ENCODE measurements at regions not wholly inside any gene's neighbourhood (a gene's known extent, or its start where the extent isn't known, plus 50 kb on each side); places are given as distances from the start of the nearest gene placed in this dataset.
"Not testable (repeated sequence)": the region's sequence is repeated elsewhere in the genome, so short reads cannot be mapped to it uniquely, and the experiment has no call there.

DNA sequence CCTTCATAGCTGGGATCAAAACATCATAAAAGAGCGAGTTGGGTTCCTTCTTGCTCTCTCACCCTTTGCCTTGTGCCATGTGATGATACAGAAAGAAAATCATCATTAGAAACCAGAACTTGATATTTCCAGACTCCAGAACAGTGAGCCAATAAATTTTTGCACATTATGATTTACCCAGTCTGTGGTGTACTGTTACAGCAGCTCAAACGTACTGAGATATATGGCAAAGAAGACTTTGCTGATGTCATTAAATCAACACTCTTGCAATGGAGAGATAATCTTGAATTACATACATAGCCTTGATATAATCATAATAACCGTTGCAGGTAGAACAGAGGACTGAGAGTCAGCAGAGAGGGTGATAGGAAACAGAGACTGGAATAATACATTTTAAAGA, 1271.6 kb downstream of the CDH12 start:
- H3K4me1 ChIP-seq (ENCODE audit: low read length): no peaks in the 10 kb centered on the region
- H3K79me2 ChIP-seq (ENCODE audit: low read length): no peaks in the 10 kb centered on the region
- H3K27me3 ChIP-seq (ENCODE audit: low read depth, low read length): no peaks in the 10 kb centered on the region
- no peak overlapping the region for H3K9ac ChIP-seq (ENCODE audit: low read length)
- H3K4me3 ChIP-seq (ENCODE audit: low read length): no peak overlapping the region
- no peaks in the 10 kb centered on the region for H4K20me1 ChIP-seq (ENCODE audit: insufficient read depth, low read length)
- no peak overlapping the region for H3K4me2 ChIP-seq (ENCODE audit: low read length)
- H2AFZ ChIP-seq (ENCODE audit: low read depth, low read length): no peak overlapping the region
- TF ChIP-seq, protein P1, sequence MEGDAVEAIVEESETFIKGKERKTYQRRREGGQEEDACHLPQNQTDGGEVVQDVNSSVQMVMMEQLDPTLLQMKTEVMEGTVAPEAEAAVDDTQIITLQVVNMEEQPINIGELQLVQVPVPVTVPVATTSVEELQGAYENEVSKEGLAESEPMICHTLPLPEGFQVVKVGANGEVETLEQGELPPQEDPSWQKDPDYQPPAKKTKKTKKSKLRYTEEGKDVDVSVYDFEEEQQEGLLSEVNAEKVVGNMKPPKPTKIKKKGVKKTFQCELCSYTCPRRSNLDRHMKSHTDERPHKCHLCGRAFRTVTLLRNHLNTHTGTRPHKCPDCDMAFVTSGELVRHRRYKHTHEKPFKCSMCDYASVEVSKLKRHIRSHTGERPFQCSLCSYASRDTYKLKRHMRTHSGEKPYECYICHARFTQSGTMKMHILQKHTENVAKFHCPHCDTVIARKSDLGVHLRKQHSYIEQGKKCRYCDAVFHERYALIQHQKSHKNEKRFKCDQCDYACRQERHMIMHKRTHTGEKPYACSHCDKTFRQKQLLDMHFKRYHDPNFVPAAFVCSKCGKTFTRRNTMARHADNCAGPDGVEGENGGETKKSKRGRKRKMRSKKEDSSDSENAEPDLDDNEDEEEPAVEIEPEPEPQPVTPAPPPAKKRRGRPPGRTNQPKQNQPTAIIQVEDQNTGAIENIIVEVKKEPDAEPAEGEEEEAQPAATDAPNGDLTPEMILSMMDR (IDR thresholded peaks at IDR 0.05; ENCODE audit: low read depth, low read length): no peak
- no peak for TF ChIP-seq EZH2phosphoT487 (IDR thresholded peaks at IDR 0.05; ENCODE audit: low read depth)
- H3K27ac ChIP-seq (ENCODE audit: low read length): no peak overlapping the region
- H3K36me3 ChIP-seq (replicated peaks; ENCODE audit: low read depth, low read length): no peaks in the 10 kb centered on the region
- no peaks in the 10 kb centered on the region for H3K9me3 ChIP-seq (ENCODE audit: insufficient read depth, low read length)

DNA sequence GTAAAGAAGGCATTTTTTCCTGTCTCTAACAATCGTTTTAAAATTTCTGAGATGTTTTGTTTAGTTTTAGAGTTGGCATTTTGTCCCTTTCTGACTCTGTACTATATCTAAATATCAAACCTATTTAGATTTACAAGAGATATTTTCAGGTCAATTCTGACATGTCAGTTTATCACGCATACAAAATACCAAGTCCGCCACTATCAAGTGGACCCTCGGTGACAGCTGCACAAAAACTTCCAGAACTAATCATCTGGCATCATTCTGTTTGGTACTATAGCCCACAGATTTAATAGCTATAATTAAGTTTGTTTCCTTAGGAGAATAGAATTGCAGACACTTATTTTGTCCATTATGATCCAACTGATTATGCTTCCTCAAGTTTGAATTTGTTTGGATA, 1278.2 kb downstream of the CDH12 start:
- H3K27ac ChIP-seq (ENCODE audit: low read length): no peak overlapping the region
- no peaks in the 10 kb centered on the region for H3K4me1 ChIP-seq (ENCODE audit: low read length)
- H2AFZ ChIP-seq (ENCODE audit: low read depth, low read length): no peak overlapping the region
- H3K79me2 ChIP-seq (ENCODE audit: low read length): no peaks in the 10 kb centered on the region
- H3K4me3 ChIP-seq (ENCODE audit: low read length): no peak overlapping the region
- no peaks in the 10 kb centered on the region for H3K36me3 ChIP-seq (replicated peaks; ENCODE audit: low read depth, low read length)
- H3K9ac ChIP-seq (ENCODE audit: low read length): no peak overlapping the region
- no peaks in the 10 kb centered on the region for H4K20me1 ChIP-seq (ENCODE audit: insufficient read depth, low read length)
- no peak overlapping the region for H3K4me2 ChIP-seq (ENCODE audit: low read length)
- TF ChIP-seq EZH2phosphoT487 (IDR thresholded peaks at IDR 0.05; ENCODE audit: low read depth): no peak
- TF ChIP-seq, protein P1 (IDR thresholded peaks at IDR 0.05; ENCODE audit: low read depth, low read length): no peak
- no peaks in the 10 kb centered on the region for H3K9me3 ChIP-seq (ENCODE audit: insufficient read depth, low read length)
- H3K27me3 ChIP-seq (ENCODE audit: low read depth, low read length): no peaks in the 10 kb centered on the region

DNA sequence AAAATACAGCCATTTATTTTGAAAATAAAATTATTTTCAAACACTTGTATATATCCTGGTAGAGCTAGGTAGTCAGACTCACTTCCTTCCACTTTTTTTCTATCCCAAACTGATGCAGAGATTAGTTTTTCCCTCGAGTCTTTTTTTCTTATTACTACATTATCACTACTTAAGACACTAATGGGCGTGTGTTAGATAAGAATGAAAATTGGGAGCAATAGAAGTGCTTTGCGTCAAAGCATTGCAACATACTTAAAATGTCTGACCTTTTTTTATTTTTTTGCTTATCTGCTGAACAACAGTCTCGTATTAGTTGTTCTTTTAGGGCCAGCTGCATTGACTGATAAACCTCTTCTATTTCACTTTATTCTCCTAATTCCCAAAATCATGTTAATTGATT, 1278.7 kb downstream of the CDH12 start:
- Histone ChIP-seq H3K9ac (ENCODE audit: low read length) (no peak overlapping the region), H3K27ac (ENCODE audit: low read length) (no peak overlapping the region), H3K4me3 (ENCODE audit: low read length) (no peak overlapping the region), H3K79me2 (ENCODE audit: low read length) (no peaks in the 10 kb centered on the region), H2AFZ (ENCODE audit: low read depth, low read length) (no peak overlapping the region), H3K4me1 (ENCODE audit: low read length) (no peaks in the 10 kb centered on the region), H3K9me3 (ENCODE audit: insufficient read depth, low read length) (no peaks in the 10 kb centered on the region), H3K36me3 (replicated peaks; ENCODE audit: low read depth, low read length) (no peaks in the 10 kb centered on the region), H3K4me2 (ENCODE audit: low read length) (no peak overlapping the region), H4K20me1 (ENCODE audit: insufficient read depth, low read length) (no peaks in the 10 kb centered on the region), H3K27me3 (ENCODE audit: low read depth, low read length) (no peaks in the 10 kb centered on the region)
- TF ChIP-seq, protein P1 (IDR thresholded peaks at IDR 0.05; ENCODE audit: low read depth, low read length): no peak
- no peak for TF ChIP-seq EZH2phosphoT487 (IDR thresholded peaks at IDR 0.05; ENCODE audit: low read depth)

DNA sequence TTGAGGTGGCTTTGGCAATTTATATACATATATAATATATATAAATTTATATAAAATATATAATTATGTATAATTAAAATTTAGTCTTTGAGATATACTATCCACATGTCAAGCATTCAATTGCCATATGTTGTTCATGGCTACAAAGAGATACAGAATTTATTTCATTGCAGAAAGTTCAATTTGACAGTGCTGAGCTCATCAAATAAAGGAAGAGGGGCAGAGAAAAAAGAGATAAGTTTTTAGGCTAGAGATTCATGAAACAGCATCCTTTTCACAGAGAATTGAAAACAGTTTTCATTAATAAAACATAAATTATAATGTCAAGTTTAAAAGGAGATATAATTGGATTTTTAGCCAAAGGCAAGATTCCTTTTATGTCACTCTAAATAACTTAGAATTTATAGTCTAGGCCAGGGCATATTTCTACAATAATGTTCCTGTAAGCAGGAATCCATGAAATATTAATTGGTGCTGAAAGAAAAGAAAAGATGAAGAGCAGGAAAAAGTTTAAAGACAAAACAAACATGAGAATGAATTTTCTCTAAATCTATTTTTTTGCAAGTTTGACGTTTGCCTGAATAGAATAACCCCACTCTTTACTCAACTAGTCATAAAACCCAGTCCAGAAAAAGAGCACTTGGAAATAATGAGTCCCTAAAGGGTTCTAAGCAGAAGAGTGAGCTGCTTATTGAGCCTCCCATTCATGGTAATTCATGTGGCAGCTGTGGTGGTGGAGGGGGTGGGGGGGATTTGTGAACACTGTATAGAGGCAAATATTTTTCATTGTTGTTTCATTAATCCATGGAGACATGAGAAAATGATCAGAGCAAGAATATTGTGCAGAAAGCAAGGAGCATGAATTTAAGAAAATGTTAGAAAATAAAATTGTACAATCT, 1279.5 kb downstream of the CDH12 start:
- Histone ChIP-seq H3K4me2 (ENCODE audit: low read length) (no peak overlapping the region), H3K4me1 (ENCODE audit: low read length) (no peaks in the 10 kb centered on the region), H3K27ac (ENCODE audit: low read length) (no peak overlapping the region), H3K36me3 (replicated peaks; ENCODE audit: low read depth, low read length) (no peaks in the 10 kb centered on the region), H3K9ac (ENCODE audit: low read length) (no peak overlapping the region), H2AFZ (ENCODE audit: low read depth, low read length) (no peak overlapping the region), H3K79me2 (ENCODE audit: low read length) (no peaks in the 10 kb centered on the region), H3K9me3 (ENCODE audit: insufficient read depth, low read length) (no peaks in the 10 kb centered on the region), H3K27me3 (ENCODE audit: low read depth, low read length) (no peaks in the 10 kb centered on the region), H3K4me3 (ENCODE audit: low read length) (no peak overlapping the region), H4K20me1 (ENCODE audit: insufficient read depth, low read length) (no peaks in the 10 kb centered on the region)
- TF ChIP-seq, protein P1 (IDR thresholded peaks at IDR 0.05; ENCODE audit: low read depth, low read length): no peak
- no peak for TF ChIP-seq EZH2phosphoT487 (IDR thresholded peaks at IDR 0.05; ENCODE audit: low read depth)

DNA sequence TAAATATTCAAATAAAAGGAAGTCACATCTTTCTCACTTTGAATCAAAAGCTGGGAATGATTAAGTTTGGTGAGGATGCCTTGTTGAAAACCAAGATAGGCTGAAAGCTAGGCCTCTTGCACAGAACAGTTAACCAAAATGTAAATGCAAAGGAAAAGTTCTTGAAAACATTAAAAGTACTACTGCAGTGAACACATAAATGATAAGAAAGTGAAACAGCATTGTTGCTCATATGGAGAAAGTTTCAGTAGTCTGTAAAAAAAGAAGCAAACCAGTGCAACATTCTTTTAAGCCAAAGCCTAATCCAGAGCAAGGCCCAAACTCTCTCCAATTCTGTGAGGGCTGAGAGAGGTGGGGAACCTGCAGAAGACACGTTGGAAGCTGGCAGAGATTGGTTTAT, 1281.9 kb downstream of the CDH12 start:
- H3K4me3 ChIP-seq (ENCODE audit: low read length); H3K9ac ChIP-seq (ENCODE audit: low read length); H3K36me3 ChIP-seq (replicated peaks; ENCODE audit: low read depth, low read length); H3K79me2 ChIP-seq (ENCODE audit: low read length); H2AFZ ChIP-seq (ENCODE audit: low read depth, low read length); H3K4me2 ChIP-seq (ENCODE audit: low read length); H3K4me1 ChIP-seq (ENCODE audit: low read length); H3K9me3 ChIP-seq (ENCODE audit: insufficient read depth, low read length); H4K20me1 ChIP-seq (ENCODE audit: insufficient read depth, low read length); H3K27ac ChIP-seq (ENCODE audit: low read length); H3K27me3 ChIP-seq (ENCODE audit: low read depth, low read length): not testable (repeated sequence)

DNA sequence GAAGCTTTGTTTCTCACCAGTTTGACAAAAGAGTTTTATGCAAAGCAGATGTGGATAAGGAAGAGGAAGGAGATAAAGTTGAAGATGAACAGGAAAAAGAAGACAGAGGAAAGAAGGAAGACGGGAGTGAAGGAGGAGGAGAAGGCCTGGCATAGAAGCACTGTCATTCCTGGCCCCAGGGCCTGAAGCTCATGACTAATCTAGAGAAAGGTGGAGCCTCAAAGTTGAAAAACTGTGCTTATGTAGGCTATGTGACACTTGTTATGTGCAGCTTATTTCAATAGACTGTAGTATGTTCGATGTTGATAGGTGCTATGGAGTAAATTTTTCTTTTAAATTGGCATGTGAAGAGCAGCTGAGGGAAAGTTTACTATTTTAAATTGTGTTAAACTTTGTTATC, 1294.0 kb downstream of the CDH12 start:
- not testable (repeated sequence) for H4K20me1 ChIP-seq (ENCODE audit: insufficient read depth, low read length); H3K9me3 ChIP-seq (ENCODE audit: insufficient read depth, low read length); H3K4me3 ChIP-seq (ENCODE audit: low read length); H3K27me3 ChIP-seq (ENCODE audit: low read depth, low read length); H3K79me2 ChIP-seq (ENCODE audit: low read length); H3K4me1 ChIP-seq (ENCODE audit: low read length); H3K9ac ChIP-seq (ENCODE audit: low read length); H3K27ac ChIP-seq (ENCODE audit: low read length); H3K4me2 ChIP-seq (ENCODE audit: low read length); H2AFZ ChIP-seq (ENCODE audit: low read depth, low read length); H3K36me3 ChIP-seq (replicated peaks; ENCODE audit: low read depth, low read length)
